ENCODE measurements at regions not wholly inside any gene's neighbourhood (a gene's known extent, or its start where the extent isn't known, plus 50 kb on each side); places are given as distances from the start of the nearest gene placed in this dataset.

GRCh38 chr2:118255771-118256372 is 167.6 kb downstream of the INSIG2 start:
- Histone ChIP-seq H3K27me3 (ENCODE audit: insufficient read depth, low read depth, low read length) (no peaks in the 10 kb centered on the region), H3K79me2 (replicated peaks; ENCODE audit: insufficient read depth, low read length) (no peaks in the 10 kb centered on the region), H3F3A (ENCODE audit: insufficient read depth, low read length, poor library complexity, severe bottlenecking) (no peaks in the 10 kb centered on the region), H3K4me3 (ENCODE audit: low read length) (no peak overlapping the region), H3K9me2 (ENCODE audit: insufficient read depth, low read length) (no peaks in the 10 kb centered on the region), H3K36me3 (ENCODE audit: insufficient read depth, low read length) (no peaks in the 10 kb centered on the region), H3K9ac (ENCODE audit: low read length) (no peak overlapping the region), H2AFZ (ENCODE audit: low read depth, low read length) (no peak overlapping the region), H3K9me3 (ENCODE audit: low read length) (no peaks in the 10 kb centered on the region), H4K20me1 (ENCODE audit: insufficient read depth) (no peaks in the 10 kb centered on the region), H3K4me2 (ENCODE audit: low read length) (no peak overlapping the region), H3K27ac (ENCODE audit: low read length) (no peak overlapping the region)
- TF ChIP-seq EZH2 (IDR thresholded peaks at IDR 0.05; ENCODE audit: borderline replicate concordance, insufficient read depth, low read length, poor library complexity, severe bottlenecking) = no peak
- no peak for TF ChIP-seq EP300 (conservative IDR thresholded peaks at IDR 0.05; ENCODE audit: poor library complexity, severe bottlenecking)
- no peak for TF ChIP-seq MXI1 (conservative IDR thresholded peaks at IDR 0.05; ENCODE audit: poor library complexity, severe bottlenecking)
- TF ChIP-seq SMC3 (conservative IDR thresholded peaks at IDR 0.05; ENCODE audit: poor library complexity) = no peak
- TF ChIP-seq, protein P1, sequence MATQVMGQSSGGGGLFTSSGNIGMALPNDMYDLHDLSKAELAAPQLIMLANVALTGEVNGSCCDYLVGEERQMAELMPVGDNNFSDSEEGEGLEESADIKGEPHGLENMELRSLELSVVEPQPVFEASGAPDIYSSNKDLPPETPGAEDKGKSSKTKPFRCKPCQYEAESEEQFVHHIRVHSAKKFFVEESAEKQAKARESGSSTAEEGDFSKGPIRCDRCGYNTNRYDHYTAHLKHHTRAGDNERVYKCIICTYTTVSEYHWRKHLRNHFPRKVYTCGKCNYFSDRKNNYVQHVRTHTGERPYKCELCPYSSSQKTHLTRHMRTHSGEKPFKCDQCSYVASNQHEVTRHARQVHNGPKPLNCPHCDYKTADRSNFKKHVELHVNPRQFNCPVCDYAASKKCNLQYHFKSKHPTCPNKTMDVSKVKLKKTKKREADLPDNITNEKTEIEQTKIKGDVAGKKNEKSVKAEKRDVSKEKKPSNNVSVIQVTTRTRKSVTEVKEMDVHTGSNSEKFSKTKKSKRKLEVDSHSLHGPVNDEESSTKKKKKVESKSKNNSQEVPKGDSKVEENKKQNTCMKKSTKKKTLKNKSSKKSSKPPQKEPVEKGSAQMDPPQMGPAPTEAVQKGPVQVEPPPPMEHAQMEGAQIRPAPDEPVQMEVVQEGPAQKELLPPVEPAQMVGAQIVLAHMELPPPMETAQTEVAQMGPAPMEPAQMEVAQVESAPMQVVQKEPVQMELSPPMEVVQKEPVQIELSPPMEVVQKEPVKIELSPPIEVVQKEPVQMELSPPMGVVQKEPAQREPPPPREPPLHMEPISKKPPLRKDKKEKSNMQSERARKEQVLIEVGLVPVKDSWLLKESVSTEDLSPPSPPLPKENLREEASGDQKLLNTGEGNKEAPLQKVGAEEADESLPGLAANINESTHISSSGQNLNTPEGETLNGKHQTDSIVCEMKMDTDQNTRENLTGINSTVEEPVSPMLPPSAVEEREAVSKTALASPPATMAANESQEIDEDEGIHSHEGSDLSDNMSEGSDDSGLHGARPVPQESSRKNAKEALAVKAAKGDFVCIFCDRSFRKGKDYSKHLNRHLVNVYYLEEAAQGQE (IDR thresholded peaks at IDR 0.05; ENCODE audit: borderline replicate concordance) = no peak
- no peak for TF ChIP-seq CTCF (IDR thresholded peaks at IDR 0.05; ENCODE audit: poor library complexity, severe bottlenecking)
- no peak for TF ChIP-seq POLR2AphosphoS5 (IDR thresholded peaks at IDR 0.05)
- no peak for TF ChIP-seq RAD21 (conservative IDR thresholded peaks at IDR 0.05)
- no peak for TF ChIP-seq TAF1 (IDR thresholded peaks at IDR 0.05; ENCODE audit: low read depth)

DNA sequence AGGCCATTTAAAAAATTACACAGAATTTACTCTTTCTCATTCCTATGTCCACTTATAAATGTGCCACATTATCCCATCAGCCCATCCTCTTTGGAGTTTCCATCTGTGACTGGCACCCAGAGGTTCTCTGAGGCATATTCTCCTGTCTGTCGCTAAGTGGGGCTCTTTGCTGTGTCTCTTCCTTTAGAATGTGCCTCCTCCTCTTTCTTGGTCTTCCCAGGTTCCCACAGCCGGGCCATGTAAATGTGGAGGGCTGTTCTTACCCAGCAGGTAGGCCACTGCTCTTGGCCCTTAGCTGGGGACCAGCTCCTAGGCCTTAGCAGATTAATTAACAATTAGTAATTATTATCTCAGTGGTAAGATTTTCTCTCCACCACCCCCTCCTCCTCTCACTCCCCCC is 167.0 kb downstream of the INSIG2 start:
- Histone ChIP-seq H3K27me3 (ENCODE audit: insufficient read depth, low read depth, low read length) (no peaks in the 10 kb centered on the region), H3K9me2 (ENCODE audit: insufficient read depth, low read length) (no peaks in the 10 kb centered on the region), H3F3A (ENCODE audit: insufficient read depth, low read length, poor library complexity, severe bottlenecking) (no peaks in the 10 kb centered on the region), H3K79me2 (replicated peaks; ENCODE audit: insufficient read depth, low read length) (no peaks in the 10 kb centered on the region), H3K4me2 (ENCODE audit: low read length) (no peak overlapping the region), H3K36me3 (ENCODE audit: insufficient read depth, low read length) (no peaks in the 10 kb centered on the region), H3K27ac (ENCODE audit: low read length) (no peak overlapping the region), H3K9ac (ENCODE audit: low read length) (no peak overlapping the region), H3K9me3 (ENCODE audit: low read length) (no peaks in the 10 kb centered on the region), H3K4me3 (ENCODE audit: low read length) (no peak overlapping the region), H2AFZ (ENCODE audit: low read depth, low read length) (no peak overlapping the region), H4K20me1 (ENCODE audit: insufficient read depth) (no peaks in the 10 kb centered on the region)
- TF ChIP-seq, protein P1 (IDR thresholded peaks at IDR 0.05; ENCODE audit: borderline replicate concordance) = no peak
- no peak for TF ChIP-seq SMC3 (conservative IDR thresholded peaks at IDR 0.05; ENCODE audit: poor library complexity)
- no peak for TF ChIP-seq MXI1 (conservative IDR thresholded peaks at IDR 0.05; ENCODE audit: poor library complexity, severe bottlenecking)
- TF ChIP-seq POLR2AphosphoS5 (IDR thresholded peaks at IDR 0.05) = no peak
- TF ChIP-seq RAD21 (conservative IDR thresholded peaks at IDR 0.05) = no peak
